Mesothelial cell of epicardium (in vitro differentiated cells): ENCODE measurements at regions not wholly inside any gene's neighbourhood (a gene's known extent, or its start where the extent isn't known, plus 50 kb on each side); places are given as distances from the start of the nearest gene placed in this dataset.
A peak's percentile ranks its signal among the peaks of the same experiment; 100 is the strongest.
"Not testable (repeated sequence)": the region's sequence is repeated elsewhere in the genome, so short reads cannot be mapped to it uniquely, and the experiment has no call there.

ENCODE experiments used
- DNase-seq, 2 experiments: peaks; one replicate each; pipeline ENCODE4 v3.0.0; 2021; ENCODE audit warnings: low spot score in 2 of 2; ENCODE audit not compliant: unreplicated experiment in 2 of 2
- H3K27ac Mint-ChIP-seq: 2 replicates; pipeline ENCODE4 v1.8.0; 2021; ENCODE audit warnings: mixed read lengths
- H3K27me3 Mint-ChIP-seq: 2 replicates; pipeline ENCODE4 v1.8.0; 2021; ENCODE audit warnings: low read depth, mixed read lengths
- H3K36me3 Mint-ChIP-seq: 2 replicates; pipeline ENCODE4 v1.8.0; 2021; ENCODE audit warnings: mixed read lengths
- H3K4me1 Mint-ChIP-seq: 2 replicates; pipeline ENCODE4 v1.8.0; 2021; ENCODE audit warnings: mixed read lengths
- H3K4me3 Mint-ChIP-seq: 2 replicates; pipeline ENCODE4 v1.8.0; 2021; ENCODE audit warnings: mild to moderate bottlenecking, moderate library complexity, mixed read lengths
- H3K9me3 Mint-ChIP-seq: 2 replicates; pipeline ENCODE4 v1.8.0; 2021; ENCODE audit warnings: mixed read lengths
- CTCF ChIP-seq: fragments of 200-600 bp; sonication (generic); IDR thresholded peaks from one replicate; pipeline ENCODE4 v1.5.0; 2021; ENCODE audit warnings: antibody characterized with exemption; ENCODE audit not compliant: unreplicated experiment

DNA sequence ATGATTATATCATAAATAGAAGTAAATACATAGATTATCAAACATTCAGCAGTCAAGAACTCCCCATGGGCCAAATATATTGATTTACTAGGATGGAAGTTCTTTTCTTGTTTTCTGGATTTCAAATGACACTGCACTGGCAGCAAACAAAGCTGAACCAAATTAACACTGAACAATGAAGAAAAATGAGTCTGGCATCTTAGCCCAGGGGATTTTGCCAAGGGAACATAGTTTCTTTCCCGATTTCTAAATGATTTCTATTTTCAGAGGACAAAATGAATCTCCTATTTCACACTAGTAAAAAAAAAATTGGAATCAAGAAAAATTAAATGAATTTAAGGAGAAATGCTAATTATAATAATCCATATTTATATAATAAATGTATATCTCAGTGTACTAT, 116.9 kb upstream of the FAM174A start:
- Mint-ChIP-seq H3K36me3 (no peaks in the 10 kb centered on the region), H3K4me3 (no peak overlapping the region), H3K4me1 (peaks cover 11% of the 10 kb centered on the region), H3K27me3 (no peaks in the 10 kb centered on the region), H3K9me3 (no peaks in the 10 kb centered on the region), H3K27ac (no peak overlapping the region)
- DNase-seq: no peak
- TF ChIP-seq CTCF: no peak

- no peak for DNase-seq
- H3K27ac Mint-ChIP-seq: no peak overlapping the region
- TF ChIP-seq CTCF: no peak
- no peak overlapping the region for H3K4me3 Mint-ChIP-seq
- no peaks in the 10 kb centered on the region for H3K27me3 Mint-ChIP-seq
- no peaks in the 10 kb centered on the region for H3K36me3 Mint-ChIP-seq
- no peaks in the 10 kb centered on the region for H3K4me1 Mint-ChIP-seq
- H3K9me3 Mint-ChIP-seq: no peaks in the 10 kb centered on the region
These were observed 125.5 kb upstream of the FAM174A start for GRCh38 chr5:100409660-100410151.

DNA sequence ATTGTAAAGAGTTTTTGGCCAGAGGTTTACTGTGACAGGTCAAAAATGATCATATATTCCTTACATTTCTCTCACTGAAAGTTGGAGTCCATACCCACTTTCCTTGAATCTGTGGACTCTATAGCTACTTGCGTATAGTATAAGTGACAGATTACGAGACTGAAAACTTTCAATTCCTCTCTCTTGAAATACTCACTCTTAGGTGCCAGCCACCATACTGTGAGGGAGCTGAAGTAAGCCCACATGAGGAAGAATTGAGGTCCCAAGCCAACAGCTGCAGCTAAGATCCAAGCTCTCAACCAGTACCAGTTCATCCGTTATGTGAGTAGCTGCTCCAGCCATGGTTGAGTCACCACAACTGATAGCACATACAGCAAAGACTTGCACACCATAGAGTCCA, 128.1 kb upstream of the FAM174A start:
- no peak for TF ChIP-seq CTCF

GRCh38 chr5:100406640-100407039, 128.5 kb upstream of the FAM174A start:
- Mint-ChIP-seq H3K9me3 (no peaks in the 10 kb centered on the region), H3K27ac (no peak overlapping the region), H3K4me1 (peaks cover 11% of the 10 kb centered on the region), H3K27me3 (no peaks in the 10 kb centered on the region), H3K36me3 (no peaks in the 10 kb centered on the region), H3K4me3 (no peak overlapping the region)
- no peak for DNase-seq
- no peak for TF ChIP-seq CTCF

More for the DNA sequence above, 128.1 kb upstream of the FAM174A start:
- Mint-ChIP-seq H3K4me1 (peaks cover 9% of the 10 kb centered on the region), H3K4me3 (no peak overlapping the region), H3K9me3 (no peaks in the 10 kb centered on the region), H3K27ac (no peak overlapping the region), H3K36me3 (no peaks in the 10 kb centered on the region), H3K27me3 (no peaks in the 10 kb centered on the region)
- no peak for DNase-seq

GRCh38 chr5:100402071-100402470, 133.1 kb upstream of the FAM174A start:
- no peak for DNase-seq
- Mint-ChIP-seq H3K9me3 (no peaks in the 10 kb centered on the region), H3K4me1 (peaks cover 15% of the 10 kb centered on the region), H3K27ac (peak overlapping the region; percentile 9), H3K36me3 (no peaks in the 10 kb centered on the region), H3K4me3 (no peak overlapping the region), H3K27me3 (no peaks in the 10 kb centered on the region)
- no peak for TF ChIP-seq CTCF

- no peak overlapping the region for H3K27ac Mint-ChIP-seq
- DNase-seq: no peak
- no peak overlapping the region for H3K4me3 Mint-ChIP-seq
These were observed 134.0 kb upstream of the FAM174A start for GRCh38 chr5:100401149-100401548.

GRCh38 chr5:100398815-100399214, 136.4 kb upstream of the FAM174A start:
- H3K27me3 Mint-ChIP-seq, H3K4me3 Mint-ChIP-seq, H3K4me1 Mint-ChIP-seq, DNase-seq, H3K9me3 Mint-ChIP-seq, H3K36me3 Mint-ChIP-seq: not testable (repeated sequence)
- peak overlapping the region; percentile 32 for H3K27ac Mint-ChIP-seq

More at GRCh38 chr5:100401149-100401548, 134.0 kb upstream of the FAM174A start:
- no peaks in the 10 kb centered on the region for H3K9me3 Mint-ChIP-seq
- peaks cover 15% of the 10 kb centered on the region for H3K4me1 Mint-ChIP-seq
- TF ChIP-seq CTCF: no peak
- no peaks in the 10 kb centered on the region for H3K27me3 Mint-ChIP-seq
- no peaks in the 10 kb centered on the region for H3K36me3 Mint-ChIP-seq

DNA sequence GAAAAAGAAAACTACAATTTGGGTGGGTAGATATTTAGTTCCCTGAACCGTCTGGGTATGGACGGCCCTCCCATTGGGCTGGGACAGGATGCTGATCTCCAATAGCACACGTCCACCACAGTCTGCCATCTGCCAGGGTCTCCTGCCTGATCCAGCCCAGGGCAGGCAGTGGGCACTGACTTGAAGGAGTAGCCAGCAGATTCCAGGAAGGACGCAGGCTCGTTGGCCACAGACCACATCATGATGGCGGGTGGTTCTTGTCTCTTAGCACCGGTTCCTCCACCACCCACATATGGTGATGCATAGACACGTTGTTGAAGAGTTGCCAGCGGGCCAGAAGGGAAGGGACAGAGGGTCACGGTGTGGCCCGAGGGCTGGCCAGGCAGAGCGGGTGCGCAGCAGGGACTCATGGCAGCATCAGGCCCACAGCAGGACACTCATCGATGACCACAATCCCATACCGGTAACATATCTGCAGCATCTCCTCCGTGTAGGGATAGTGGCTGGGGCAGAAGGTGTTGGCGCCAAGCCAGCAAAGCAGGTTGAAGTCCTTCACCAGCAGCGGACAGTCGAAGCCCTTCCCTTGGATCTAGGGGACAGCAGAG, 155.8 kb upstream of the FAM174A start:
- not testable (repeated sequence) for H3K9me3 Mint-ChIP-seq, H3K27me3 Mint-ChIP-seq, H3K36me3 Mint-ChIP-seq, H3K27ac Mint-ChIP-seq, H3K4me1 Mint-ChIP-seq, DNase-seq, H3K4me3 Mint-ChIP-seq
